ENCODE measurements at regions not wholly inside any gene's neighbourhood (a gene's known extent, or its start where the extent isn't known, plus 50 kb on each side); places are given as distances from the start of the nearest gene placed in this dataset.

DNA sequence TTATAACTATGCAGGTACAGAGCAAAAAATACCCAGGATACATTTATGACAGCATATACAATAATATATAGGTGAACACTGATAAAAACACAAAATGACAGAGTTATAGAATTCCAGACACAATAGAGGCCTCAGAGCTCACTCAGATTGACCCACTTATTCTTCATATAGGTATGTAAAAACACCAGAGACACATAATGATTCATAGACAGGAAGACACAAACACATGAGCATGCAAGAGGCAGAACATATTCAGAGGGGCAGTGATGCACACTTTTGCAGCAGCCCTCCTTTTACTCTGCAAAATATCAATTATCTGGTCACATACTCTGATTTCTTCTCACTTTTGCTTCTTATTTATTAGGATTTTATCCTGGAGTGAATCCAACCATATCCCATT is 633.3 kb upstream of the ACVR2A start:
- no peak overlapping the region for H3K27ac Mint-ChIP-seq (ENCODE audit: unreplicated experiment)
- no peak for TF ChIP-seq EZH2 (IDR thresholded peaks at IDR 0.05; ENCODE audit: insufficient read depth, low read length)
- TF ChIP-seq, protein P1, sequence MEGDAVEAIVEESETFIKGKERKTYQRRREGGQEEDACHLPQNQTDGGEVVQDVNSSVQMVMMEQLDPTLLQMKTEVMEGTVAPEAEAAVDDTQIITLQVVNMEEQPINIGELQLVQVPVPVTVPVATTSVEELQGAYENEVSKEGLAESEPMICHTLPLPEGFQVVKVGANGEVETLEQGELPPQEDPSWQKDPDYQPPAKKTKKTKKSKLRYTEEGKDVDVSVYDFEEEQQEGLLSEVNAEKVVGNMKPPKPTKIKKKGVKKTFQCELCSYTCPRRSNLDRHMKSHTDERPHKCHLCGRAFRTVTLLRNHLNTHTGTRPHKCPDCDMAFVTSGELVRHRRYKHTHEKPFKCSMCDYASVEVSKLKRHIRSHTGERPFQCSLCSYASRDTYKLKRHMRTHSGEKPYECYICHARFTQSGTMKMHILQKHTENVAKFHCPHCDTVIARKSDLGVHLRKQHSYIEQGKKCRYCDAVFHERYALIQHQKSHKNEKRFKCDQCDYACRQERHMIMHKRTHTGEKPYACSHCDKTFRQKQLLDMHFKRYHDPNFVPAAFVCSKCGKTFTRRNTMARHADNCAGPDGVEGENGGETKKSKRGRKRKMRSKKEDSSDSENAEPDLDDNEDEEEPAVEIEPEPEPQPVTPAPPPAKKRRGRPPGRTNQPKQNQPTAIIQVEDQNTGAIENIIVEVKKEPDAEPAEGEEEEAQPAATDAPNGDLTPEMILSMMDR (IDR thresholded peaks at IDR 0.05; ENCODE audit: insufficient read depth, low read depth, low read length), result no peak
- H3K27me3 Mint-ChIP-seq (ENCODE audit: low read depth, unreplicated experiment), result no peaks in the 10 kb centered on the region
- H3K9me3 Mint-ChIP-seq (ENCODE audit: unreplicated experiment), result peaks cover 9% of the 10 kb centered on the region
- Histone ChIP-seq H3K27me3 (ENCODE audit: insufficient read depth, low read length) (no peaks in the 10 kb centered on the region), H3K9me3 (ENCODE audit: insufficient read depth, low read depth, low read length) (no peaks in the 10 kb centered on the region), H3K79me2 (ENCODE audit: insufficient read depth, low read length) (no peaks in the 10 kb centered on the region), H3K36me3 (ENCODE audit: insufficient read depth, low read length) (no peaks in the 10 kb centered on the region), H4K20me1 (ENCODE audit: insufficient read depth, low read length) (no peaks in the 10 kb centered on the region), H3K4me3 (ENCODE audit: insufficient read depth, low read depth, low read length) (no peak overlapping the region), H3K27ac (ENCODE audit: low read depth, low read length) (no peak overlapping the region), H3K4me2 (ENCODE audit: low read length) (no peak overlapping the region), H3K9ac (ENCODE audit: low read length) (no peak overlapping the region), H3K4me1 (ENCODE audit: insufficient read depth, low read length) (no peaks in the 10 kb centered on the region), H2AFZ (ENCODE audit: low read depth, low read length) (no peak overlapping the region)
- H3K4me1 Mint-ChIP-seq (ENCODE audit: low read depth, unreplicated experiment), result no peaks in the 10 kb centered on the region
- FAIRE-seq (no peak), DNase-seq (ENCODE audit: low read depth) (no peak)
- H3K4me3 Mint-ChIP-seq (ENCODE audit: unreplicated experiment), result no peak overlapping the region
- no peaks in the 10 kb centered on the region for H3K36me3 Mint-ChIP-seq (ENCODE audit: low read depth, unreplicated experiment)

- Histone ChIP-seq H3K27ac (ENCODE audit: low read depth, low read length) (peak overlapping the region; percentile 36), H3K79me2 (ENCODE audit: insufficient read depth, low read length) (no peaks in the 10 kb centered on the region), H3K4me3 (ENCODE audit: insufficient read depth, low read depth, low read length) (no peak overlapping the region), H3K36me3 (ENCODE audit: insufficient read depth, low read length) (no peaks in the 10 kb centered on the region), H2AFZ (ENCODE audit: low read depth, low read length) (no peak overlapping the region), H3K4me2 (ENCODE audit: low read length) (no peak overlapping the region), H3K4me1 (ENCODE audit: insufficient read depth, low read length) (no peaks in the 10 kb centered on the region), H3K27me3 (ENCODE audit: insufficient read depth, low read length) (no peaks in the 10 kb centered on the region), H3K9ac (ENCODE audit: low read length) (no peak overlapping the region), H4K20me1 (ENCODE audit: insufficient read depth, low read length) (no peaks in the 10 kb centered on the region), H3K9me3 (ENCODE audit: insufficient read depth, low read depth, low read length) (peaks cover 3% of the 10 kb centered on the region)
- peak overlapping the region; percentile 92 for H3K27ac Mint-ChIP-seq (ENCODE audit: unreplicated experiment)
- DNase-seq (ENCODE audit: low read depth) (peak; percentile 97), FAIRE-seq (no peak)
- peaks cover 3% of the 10 kb centered on the region for H3K36me3 Mint-ChIP-seq (ENCODE audit: low read depth, unreplicated experiment)
- no peak for TF ChIP-seq EZH2 (IDR thresholded peaks at IDR 0.05; ENCODE audit: insufficient read depth, low read length)
- TF ChIP-seq, protein P1 (IDR thresholded peaks at IDR 0.05; ENCODE audit: insufficient read depth, low read depth, low read length), result no peak
- H3K4me3 Mint-ChIP-seq (ENCODE audit: unreplicated experiment), result no peak overlapping the region
- no peaks in the 10 kb centered on the region for H3K27me3 Mint-ChIP-seq (ENCODE audit: low read depth, unreplicated experiment)
- H3K4me1 Mint-ChIP-seq (ENCODE audit: low read depth, unreplicated experiment), result peaks cover 19% of the 10 kb centered on the region
- H3K9me3 Mint-ChIP-seq (ENCODE audit: unreplicated experiment), result peaks cover 15% of the 10 kb centered on the region
These were observed 640.7 kb upstream of the ACVR2A start for GRCh38 chr2:147204102-147204501.

DNA sequence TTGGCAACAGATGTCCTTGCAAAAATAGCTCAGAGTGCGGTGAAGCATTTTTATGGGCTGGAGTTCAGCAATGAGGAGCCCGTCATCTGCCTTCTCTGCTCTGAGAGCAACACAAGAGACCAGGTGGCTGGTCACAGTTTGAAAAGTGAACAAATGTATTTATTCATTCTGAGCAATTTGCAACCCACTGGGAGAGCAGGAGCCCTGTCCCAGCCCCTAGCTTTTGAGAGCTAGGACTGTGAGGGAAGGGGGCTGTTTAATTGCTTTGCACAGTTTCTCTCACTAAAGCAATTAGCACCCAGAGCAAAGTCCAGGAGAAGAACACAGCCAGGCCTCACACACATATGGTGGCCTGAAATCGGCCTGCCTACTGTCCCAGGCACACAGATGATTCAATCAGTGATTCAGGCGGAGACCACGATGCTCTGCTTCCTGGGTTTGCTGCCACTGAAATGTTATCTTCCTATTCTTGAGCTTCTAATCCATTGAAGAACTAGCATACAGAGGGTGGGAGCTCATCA is 646.1 kb upstream of the ACVR2A start:
- Histone ChIP-seq H4K20me1 (ENCODE audit: insufficient read depth, low read length) (no peaks in the 10 kb centered on the region), H3K27me3 (ENCODE audit: insufficient read depth, low read length) (no peaks in the 10 kb centered on the region), H3K36me3 (ENCODE audit: insufficient read depth, low read length) (no peaks in the 10 kb centered on the region), H3K9me3 (ENCODE audit: insufficient read depth, low read depth, low read length) (no peaks in the 10 kb centered on the region), H2AFZ (ENCODE audit: low read depth, low read length) (no peak overlapping the region), H3K9ac (ENCODE audit: low read length) (no peak overlapping the region), H3K79me2 (ENCODE audit: insufficient read depth, low read length) (no peaks in the 10 kb centered on the region), H3K4me1 (ENCODE audit: insufficient read depth, low read length) (no peaks in the 10 kb centered on the region), H3K27ac (ENCODE audit: low read depth, low read length) (no peak overlapping the region), H3K4me3 (ENCODE audit: insufficient read depth, low read depth, low read length) (no peak overlapping the region), H3K4me2 (ENCODE audit: low read length) (no peak overlapping the region)
- H3K9me3 Mint-ChIP-seq (ENCODE audit: unreplicated experiment), result no peaks in the 10 kb centered on the region
- no peak overlapping the region for H3K4me3 Mint-ChIP-seq (ENCODE audit: unreplicated experiment)
- H3K27ac Mint-ChIP-seq (ENCODE audit: unreplicated experiment), result no peak overlapping the region
- no peak for TF ChIP-seq EZH2 (IDR thresholded peaks at IDR 0.05; ENCODE audit: insufficient read depth, low read length)
- TF ChIP-seq, protein P1 (IDR thresholded peaks at IDR 0.05; ENCODE audit: insufficient read depth, low read depth, low read length), result no peak
- no peak for FAIRE-seq
- no peaks in the 10 kb centered on the region for H3K27me3 Mint-ChIP-seq (ENCODE audit: low read depth, unreplicated experiment)
- peaks cover 11% of the 10 kb centered on the region for H3K4me1 Mint-ChIP-seq (ENCODE audit: low read depth, unreplicated experiment)
- H3K36me3 Mint-ChIP-seq (ENCODE audit: low read depth, unreplicated experiment), result no peaks in the 10 kb centered on the region
- DNase-seq (ENCODE audit: low read depth), result peak; percentile 17

All from astrocyte (in vitro differentiated cells and primary cell).